DND-41 (cell line): ENCODE measurements at regions not wholly inside any gene's neighbourhood (a gene's known extent, or its start where the extent isn't known, plus 50 kb on each side); places are given as distances from the start of the nearest gene placed in this dataset.
"Not testable (repeated sequence)": the region's sequence is repeated elsewhere in the genome, so short reads cannot be mapped to it uniquely, and the experiment has no call there.

Experiments
- ATAC-seq: fragments of 200-7000 bp; cut with Tn5 transposase; 3 replicates; pipeline ENCODE4 v1.9.1; 2021; ENCODE audit warnings: low read depth; ENCODE audit not compliant: insufficient read depth
- DNase-seq: peaks from one replicate; pipeline ENCODE4 v3.0.0-alpha.2; 2020
- H2AFZ ChIP-seq: 2 replicates; pipeline ENCODE4 v1.6.0; 2012; ENCODE audit warnings: low read depth, low read length
- H3K27ac ChIP-seq: 2 replicates; pipeline ENCODE4 v1.5.1; 2012; ENCODE audit warnings: low read length, inconsistent platforms
- H3K27me3 ChIP-seq: fragments of 200-600 bp; sonication (generic); 2 replicates; pipeline ENCODE4 v1.6.0; 2012; ENCODE audit warnings: low read length, mild to moderate bottlenecking, inconsistent platforms; ENCODE audit not compliant: insufficient read depth, poor library complexity
- H3K36me3 ChIP-seq: 2 replicates; pipeline ENCODE4 v1.5.1; 2012; ENCODE audit warnings: low read length, inconsistent platforms; ENCODE audit not compliant: insufficient read depth
- H3K4me1 ChIP-seq: 2 replicates; pipeline ENCODE4 v1.5.1; 2012; ENCODE audit warnings: mild to moderate bottlenecking, low read length; ENCODE audit not compliant: insufficient read depth
- H3K4me2 ChIP-seq: 2 replicates; pipeline ENCODE4 v1.6.0; 2012; ENCODE audit warnings: mild to moderate bottlenecking, moderate library complexity, low read length, inconsistent platforms; ENCODE audit not compliant: insufficient read depth
- H3K4me3 ChIP-seq, 2 experiments: fragments of 200-600 bp in 1 of 2; shearing (Covaris generic) in 1 of 2; 2 replicates each; pipeline ENCODE4 v1.5.1; 2012 to 2016; ENCODE audit warnings: inconsistent platforms in 2 of 2, low read length in 2 of 2, mild to moderate bottlenecking in 2 of 2, low read depth in 1 of 2, moderate library complexity in 1 of 2
- H3K79me2 ChIP-seq: 2 replicates; pipeline ENCODE4 v1.6.0; 2012; ENCODE audit warnings: low read length, inconsistent platforms; ENCODE audit not compliant: insufficient read depth
- H3K9ac ChIP-seq: 2 replicates; pipeline ENCODE4 v1.6.0; 2012; ENCODE audit warnings: low read depth, mild to moderate bottlenecking, inconsistent platforms, low read length, moderate library complexity
- H3K9me3 ChIP-seq: 2 replicates; pipeline ENCODE4 v1.5.1; 2012; ENCODE audit warnings: low read length, moderate library complexity, mild to moderate bottlenecking, inconsistent platforms; ENCODE audit not compliant: insufficient read depth, severe bottlenecking
- H4K20me1 ChIP-seq: 2 replicates; pipeline ENCODE4 v1.6.0; 2012; ENCODE audit warnings: low read length; ENCODE audit not compliant: insufficient read depth
- CTCF ChIP-seq: IDR thresholded peaks from 2 replicates; pipeline ENCODE4 v1.5.1; 2012; ENCODE audit warnings: borderline replicate concordance, low read length, moderate library complexity, mild to moderate bottlenecking; ENCODE audit not compliant: poor library complexity, severe bottlenecking; ENCODE audit errors: extremely low read depth
- EZH2 ChIP-seq: IDR thresholded peaks from 3 replicates; pipeline ENCODE4 v1.6.1; 2012; ENCODE audit warnings: borderline replicate concordance, low read depth, mild to moderate bottlenecking, moderate library complexity, low read length, inconsistent platforms; ENCODE audit not compliant: severe bottlenecking

- TF ChIP-seq EZH2 (no peak), CTCF (no peak)
- Histone ChIP-seq H2AFZ (no peak overlapping the region), H3K4me1 (no peaks in the 10 kb centered on the region), H3K27me3 (no peaks in the 10 kb centered on the region), H3K9me3 (no peaks in the 10 kb centered on the region), H4K20me1 (no peaks in the 10 kb centered on the region), H3K4me2 (no peak overlapping the region), H3K4me3 (no peak overlapping the region), H3K27ac (no peak overlapping the region), H3K79me2 (no peaks in the 10 kb centered on the region), H3K36me3 (no peaks in the 10 kb centered on the region), H3K9ac (no peak overlapping the region)
- no peak for ATAC-seq
- DNase-seq = no peak
Observed at GRCh38 chr12:126443977-126444376, 1378.7 kb downstream of the AACS start.

GRCh38 chr12:126447346-126447745, 1382.1 kb downstream of the AACS start:
- Histone ChIP-seq H3K4me3 (no peak overlapping the region), H3K27ac (no peak overlapping the region), H3K9me3 (no peaks in the 10 kb centered on the region), H3K36me3 (no peaks in the 10 kb centered on the region), H3K4me1 (no peaks in the 10 kb centered on the region), H4K20me1 (no peaks in the 10 kb centered on the region), H3K27me3 (no peaks in the 10 kb centered on the region), H3K4me2 (no peak overlapping the region), H3K79me2 (no peaks in the 10 kb centered on the region), H2AFZ (no peak overlapping the region), H3K9ac (no peak overlapping the region)
- DNase-seq (no peak), ATAC-seq (no peak)
- no peak for TF ChIP-seq EZH2
- TF ChIP-seq CTCF = no peak

GRCh38 chr12:126451809-126452208, 1386.6 kb downstream of the AACS start:
- no peaks in the 10 kb centered on the region for H3K4me1 ChIP-seq
- no peak for DNase-seq
- no peak overlapping the region for H3K4me3 ChIP-seq
- ATAC-seq = no peak
- H3K4me2 ChIP-seq = no peak overlapping the region
- no peak overlapping the region for H2AFZ ChIP-seq
- H3K79me2 ChIP-seq = no peaks in the 10 kb centered on the region
- H3K36me3 ChIP-seq = no peaks in the 10 kb centered on the region
- TF ChIP-seq CTCF = no peak
- TF ChIP-seq EZH2 = no peak
- H3K27ac ChIP-seq = no peak overlapping the region
- H3K27me3 ChIP-seq = no peaks in the 10 kb centered on the region
- no peaks in the 10 kb centered on the region for H4K20me1 ChIP-seq
- H3K9me3 ChIP-seq = no peaks in the 10 kb centered on the region
- no peak overlapping the region for H3K9ac ChIP-seq

GRCh38 chr12:126452686-126453085, 1387.5 kb downstream of the AACS start:
- H3K4me3 ChIP-seq, H3K79me2 ChIP-seq, H3K9me3 ChIP-seq, H3K4me2 ChIP-seq, H3K9ac ChIP-seq, H4K20me1 ChIP-seq, H3K4me1 ChIP-seq, H3K27ac ChIP-seq, H3K36me3 ChIP-seq, H3K27me3 ChIP-seq, DNase-seq, ATAC-seq, H2AFZ ChIP-seq: not testable (repeated sequence)
